Large intestine (tissue), 3 donors: ENCODE measurements at regions not wholly inside any gene's neighbourhood (a gene's known extent, or its start where the extent isn't known, plus 50 kb on each side); places are given as distances from the start of the nearest gene placed in this dataset.
"Not testable (repeated sequence)": the region's sequence is repeated elsewhere in the genome, so short reads cannot be mapped to it uniquely, and the experiment has no call there.

Source experiments
- DNase-seq, 2 donors: peaks; one replicate each; pipeline versions ENCODE4 v3.0.0 to v3.0.0-alpha.2; 2013
- H3K27ac ChIP-seq: one replicate; pipeline ENCODE4 v1.5.1; 2013; ENCODE audit warnings: low read length
- H3K27me3 ChIP-seq: 2 replicates; pipeline ENCODE4 v1.6.1; 2013; ENCODE audit warnings: low read length; ENCODE audit not compliant: control insufficient read depth, insufficient read depth
- H3K36me3 ChIP-seq: 2 replicates; pipeline ENCODE4 v1.6.1; 2013; ENCODE audit warnings: low read length; ENCODE audit not compliant: control insufficient read depth, insufficient read depth
- H3K4me1 ChIP-seq: one replicate; pipeline ENCODE4 v1.6.1; 2013; ENCODE audit warnings: low read length; ENCODE audit not compliant: control insufficient read depth, insufficient read depth
- H3K4me3 ChIP-seq: one replicate; pipeline ENCODE4 v1.5.1; 2013; ENCODE audit warnings: low read length
- H3K9me3 ChIP-seq: one replicate; pipeline ENCODE4 v1.6.1; 2013; ENCODE audit warnings: mild to moderate bottlenecking, low read depth, low read length, moderate library complexity; ENCODE audit not compliant: control insufficient read depth
- WGBS: methylation state at CpG from one replicate; pipeline ENCODE4 v1.1.5; 2013; ENCODE audit warnings: low lambda C conversion rate; ENCODE audit not compliant: insufficient coverage; 5-methylcytosine and 5-hydroxymethylcytosine counted together

- Histone ChIP-seq H3K36me3 (no peaks in the 10 kb centered on the region), H3K27ac (no peak overlapping the region), H3K4me3 (no peak overlapping the region), H3K4me1 (no peaks in the 10 kb centered on the region), H3K27me3 (no peaks in the 10 kb centered on the region), H3K9me3 (no peaks in the 10 kb centered on the region)
- WGBS = no CpG with 5 or more reads among the region's 3 CpGs
- DNase-seq = no peak
These were observed 302.2 kb downstream of the ISL1 start for GRCh38 chr5:51685419-51685818.

- no peaks in the 10 kb centered on the region for H3K27me3 ChIP-seq
- H3K4me3 ChIP-seq = no peak overlapping the region
- DNase-seq = no peak
- H3K9me3 ChIP-seq = no peaks in the 10 kb centered on the region
- no peak overlapping the region for H3K27ac ChIP-seq
- WGBS = no CpG with 5 or more reads among the region's 1 CpG
- H3K36me3 ChIP-seq = no peaks in the 10 kb centered on the region
- H3K4me1 ChIP-seq = no peaks in the 10 kb centered on the region
These were observed 303.4 kb downstream of the ISL1 start for GRCh38 chr5:51686622-51687021.

GRCh38 chr5:51691538-51692079 is 308.4 kb downstream of the ISL1 start:
- Histone ChIP-seq H3K27ac (no peak overlapping the region), H3K36me3 (no peaks in the 10 kb centered on the region), H3K4me3 (no peak overlapping the region), H3K4me1 (no peaks in the 10 kb centered on the region), H3K9me3 (no peaks in the 10 kb centered on the region), H3K27me3 (no peaks in the 10 kb centered on the region)
- 100% methylated on average over 1 of the region's 4 CpGs for WGBS
- DNase-seq = no peak

GRCh38 chr5:51694826-51695225 is 311.6 kb downstream of the ISL1 start:
- Histone ChIP-seq H3K9me3 (no peaks in the 10 kb centered on the region), H3K36me3 (no peaks in the 10 kb centered on the region), H3K27me3 (no peaks in the 10 kb centered on the region), H3K4me3 (no peak overlapping the region), H3K4me1 (no peaks in the 10 kb centered on the region), H3K27ac (no peak overlapping the region)
- DNase-seq = no peak
- WGBS = 70% methylated on average over 1 of the region's 2 CpGs

GRCh38 chr5:51696122-51696521 is 312.9 kb downstream of the ISL1 start:
- Histone ChIP-seq H3K27me3 (no peaks in the 10 kb centered on the region), H3K4me1 (no peaks in the 10 kb centered on the region), H3K4me3 (no peak overlapping the region), H3K36me3 (no peaks in the 10 kb centered on the region), H3K27ac (no peak overlapping the region), H3K9me3 (no peaks in the 10 kb centered on the region)
- 100% methylated on average over 1 of the region's 3 CpGs for WGBS
- DNase-seq = no peak

GRCh38 chr5:51702046-51702445 is 318.8 kb downstream of the ISL1 start:
- H3K27me3 ChIP-seq = not testable (repeated sequence)
- whole genome bisulfite sequencing = 100% methylated on average over 1 of the region's 3 CpGs

GRCh38 chr5:51712201-51712600 is 329.0 kb downstream of the ISL1 start:
- 93% methylated on average over 2 of the region's 5 CpGs for WGBS

More at GRCh38 chr5:51702046-51702445, 318.8 kb downstream of the ISL1 start:
- not testable (repeated sequence) for H3K4me3 ChIP-seq, H3K27ac ChIP-seq, H3K9me3 ChIP-seq, H3K4me1 ChIP-seq, DNase-seq, H3K36me3 ChIP-seq

GRCh38 chr5:51715445-51715844 is 332.2 kb downstream of the ISL1 start:
- not testable (repeated sequence) for H3K4me3 ChIP-seq, H3K9me3 ChIP-seq, H3K27ac ChIP-seq, H3K36me3 ChIP-seq, DNase-seq, H3K4me1 ChIP-seq, H3K27me3 ChIP-seq
- 100% methylated on average over 1 of the region's 2 CpGs for WGBS

More at GRCh38 chr5:51712201-51712600, 329.0 kb downstream of the ISL1 start:
- no peaks in the 10 kb centered on the region for H3K36me3 ChIP-seq
- DNase-seq = no peak
- H3K27ac ChIP-seq = no peak overlapping the region
- H3K4me1 ChIP-seq = no peaks in the 10 kb centered on the region
- no peak overlapping the region for H3K4me3 ChIP-seq
- no peaks in the 10 kb centered on the region for H3K9me3 ChIP-seq
- no peaks in the 10 kb centered on the region for H3K27me3 ChIP-seq

GRCh38 chr5:51731421-51732029 is 348.3 kb downstream of the ISL1 start:
- H3K27me3 ChIP-seq = no peaks in the 10 kb centered on the region
- 77% methylated on average over 2 of the region's 2 CpGs for WGBS
- no peaks in the 10 kb centered on the region for H3K4me1 ChIP-seq
- H3K4me3 ChIP-seq = no peak overlapping the region
- no peak overlapping the region for H3K27ac ChIP-seq
- no peaks in the 10 kb centered on the region for H3K36me3 ChIP-seq
- DNase-seq = no peak
- H3K9me3 ChIP-seq = peaks cover 3% of the 10 kb centered on the region

- no peaks in the 10 kb centered on the region for H3K4me1 ChIP-seq
- H3K9me3 ChIP-seq = no peaks in the 10 kb centered on the region
- no peaks in the 10 kb centered on the region for H3K36me3 ChIP-seq
- no CpG with 5 or more reads among the region's 3 CpGs for WGBS
- H3K27me3 ChIP-seq = no peaks in the 10 kb centered on the region
- no peak for DNase-seq
- H3K4me3 ChIP-seq = no peak overlapping the region
- H3K27ac ChIP-seq = no peak overlapping the region
These were observed 349.1 kb downstream of the ISL1 start for GRCh38 chr5:51732304-51732703.

- Histone ChIP-seq H3K9me3 (no peaks in the 10 kb centered on the region), H3K36me3 (no peaks in the 10 kb centered on the region), H3K27ac (no peak overlapping the region), H3K4me1 (no peaks in the 10 kb centered on the region), H3K27me3 (no peaks in the 10 kb centered on the region), H3K4me3 (no peak overlapping the region)
- 100% methylated on average over 1 of the region's 3 CpGs for WGBS
- no peak for DNase-seq
These were observed 351.4 kb downstream of the ISL1 start for GRCh38 chr5:51734677-51735076.
